Sigmoid colon (tissue), 4 donors: ENCODE measurements at regions not wholly inside any gene's neighbourhood (a gene's known extent, or its start where the extent isn't known, plus 50 kb on each side); places are given as distances from the start of the nearest gene placed in this dataset.

Experiments used
- CTCF ChIP-seq, 4 experiments: fragments of 450-650 bp in 3 of 4; fragments of 200-600 bp in 1 of 4; IDR thresholded peaks; one replicate each; pipeline ENCODE4 v1.5.1; 2016 to 2019; ENCODE audit warnings: antibody characterized with exemption in 4 of 4, mild to moderate bottlenecking in 3 of 4, moderate library complexity in 2 of 4
- EP300 ChIP-seq, 4 donors: sonication (generic); formaldehyde crosslinking; IDR thresholded peaks; one replicate each; pipeline ENCODE4 v1.6.1; 2017; ENCODE audit warnings: antibody characterized with exemption in 4 of 4
- POLR2A ChIP-seq, 2 donors: fragments of 450-650 bp; IDR thresholded peaks; one replicate each; pipeline ENCODE4 v1.6.1; 2016; ENCODE audit warnings: antibody characterized with exemption in 2 of 2, mild to moderate bottlenecking in 2 of 2, moderate library complexity in 2 of 2

- TF ChIP-seq POLR2A (IDR thresholded peaks at IDR 0.05) (no peak), CTCF (IDR thresholded peaks at IDR 0.05) (no peak), EP300 (IDR thresholded peaks at IDR 0.05) (no peak)
Observed at GRCh38 chr2:45233301-45233700, 224.0 kb upstream of the SIX2 start.
